ENCODE measurements at regions not wholly inside any gene's neighbourhood (a gene's known extent, or its start where the extent isn't known, plus 50 kb on each side); places are given as distances from the start of the nearest gene placed in this dataset.

GRCh38 chr4:175983636-175984035 lies 82.0 kb upstream of the WDR17 start:
- TF ChIP-seq EZH2 (IDR thresholded peaks at IDR 0.05; ENCODE audit: low read depth, unreplicated experiment) (no peak), CTCF (conservative IDR thresholded peaks at IDR 0.05; ENCODE audit: low read depth in 2 of 2) (no peak), EZH2phosphoT487 (IDR thresholded peaks at IDR 0.05; ENCODE audit: unreplicated experiment) (no peak), POLR2AphosphoS5 (IDR thresholded peaks at IDR 0.05; ENCODE audit: low read depth) (no peak), CREB1 (CRISPR knock-in tag; IDR thresholded peaks at IDR 0.05; ENCODE audit: low read depth) (no peak), REST (IDR thresholded peaks at IDR 0.05; ENCODE audit: unreplicated experiment) (no peak), ZNF331 (CRISPR knock-in tag; IDR thresholded peaks at IDR 0.05; ENCODE audit: low read depth) (no peak), ZNF462 (CRISPR knock-in tag; IDR thresholded peaks at IDR 0.05) (no peak)
